ENCODE measurements at regions not wholly inside any gene's neighbourhood (a gene's known extent, or its start where the extent isn't known, plus 50 kb on each side); places are given as distances from the start of the nearest gene placed in this dataset.

GRCh38 chr16:64809876-64810629 lies 311.8 kb downstream of the CDH11 start:
- DNase-seq (ENCODE audit: extremely low spot score, unreplicated experiment): no peak
- no peaks in the 10 kb centered on the region for H3K36me3 Mint-ChIP-seq (ENCODE audit: unreplicated experiment)
- TF ChIP-seq, protein P1, sequence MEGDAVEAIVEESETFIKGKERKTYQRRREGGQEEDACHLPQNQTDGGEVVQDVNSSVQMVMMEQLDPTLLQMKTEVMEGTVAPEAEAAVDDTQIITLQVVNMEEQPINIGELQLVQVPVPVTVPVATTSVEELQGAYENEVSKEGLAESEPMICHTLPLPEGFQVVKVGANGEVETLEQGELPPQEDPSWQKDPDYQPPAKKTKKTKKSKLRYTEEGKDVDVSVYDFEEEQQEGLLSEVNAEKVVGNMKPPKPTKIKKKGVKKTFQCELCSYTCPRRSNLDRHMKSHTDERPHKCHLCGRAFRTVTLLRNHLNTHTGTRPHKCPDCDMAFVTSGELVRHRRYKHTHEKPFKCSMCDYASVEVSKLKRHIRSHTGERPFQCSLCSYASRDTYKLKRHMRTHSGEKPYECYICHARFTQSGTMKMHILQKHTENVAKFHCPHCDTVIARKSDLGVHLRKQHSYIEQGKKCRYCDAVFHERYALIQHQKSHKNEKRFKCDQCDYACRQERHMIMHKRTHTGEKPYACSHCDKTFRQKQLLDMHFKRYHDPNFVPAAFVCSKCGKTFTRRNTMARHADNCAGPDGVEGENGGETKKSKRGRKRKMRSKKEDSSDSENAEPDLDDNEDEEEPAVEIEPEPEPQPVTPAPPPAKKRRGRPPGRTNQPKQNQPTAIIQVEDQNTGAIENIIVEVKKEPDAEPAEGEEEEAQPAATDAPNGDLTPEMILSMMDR (IDR thresholded peaks at IDR 0.05): no peak
- H3K27me3 Mint-ChIP-seq (ENCODE audit: unreplicated experiment): no peaks in the 10 kb centered on the region
- no peak overlapping the region for H3K4me3 Mint-ChIP-seq (ENCODE audit: unreplicated experiment)
- no peaks in the 10 kb centered on the region for H3K9me3 Mint-ChIP-seq (ENCODE audit: unreplicated experiment)
- peaks cover 5% of the 10 kb centered on the region for H3K4me1 Mint-ChIP-seq (ENCODE audit: unreplicated experiment)
- no peak overlapping the region for H3K27ac Mint-ChIP-seq (ENCODE audit: unreplicated experiment)

DNA sequence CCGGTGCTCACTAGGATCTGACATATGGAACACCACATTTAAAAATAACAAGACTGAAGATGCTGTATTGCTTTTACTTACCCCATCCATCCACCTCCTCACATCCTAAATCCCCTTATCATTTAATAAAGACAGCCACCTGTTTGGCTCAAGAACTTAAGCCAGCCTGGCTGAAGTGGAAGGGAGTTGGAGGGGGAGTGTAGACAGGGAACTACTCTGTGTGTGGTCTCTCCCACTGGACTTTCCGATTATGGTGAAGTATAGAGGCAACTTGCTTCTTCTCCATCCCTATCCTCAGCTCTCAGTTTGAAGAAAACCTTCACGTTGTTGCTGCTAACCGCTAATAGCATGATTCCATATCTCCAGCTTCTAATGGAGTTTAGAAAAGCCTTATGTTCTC lies 313.4 kb downstream of the CDH11 start:
- Mint-ChIP-seq H3K36me3 (ENCODE audit: unreplicated experiment) (no peaks in the 10 kb centered on the region), H3K27me3 (ENCODE audit: unreplicated experiment) (no peaks in the 10 kb centered on the region), H3K27ac (ENCODE audit: unreplicated experiment) (no peak overlapping the region), H3K9me3 (ENCODE audit: unreplicated experiment) (no peaks in the 10 kb centered on the region), H3K4me3 (ENCODE audit: unreplicated experiment) (no peak overlapping the region), H3K4me1 (ENCODE audit: unreplicated experiment) (peaks cover 5% of the 10 kb centered on the region)
- TF ChIP-seq, protein P1 (IDR thresholded peaks at IDR 0.05): no peak
- no peak for DNase-seq (ENCODE audit: extremely low spot score, unreplicated experiment)

- Mint-ChIP-seq H3K9me3 (ENCODE audit: unreplicated experiment) (no peaks in the 10 kb centered on the region), H3K36me3 (ENCODE audit: unreplicated experiment) (no peaks in the 10 kb centered on the region), H3K4me3 (ENCODE audit: unreplicated experiment) (no peak overlapping the region), H3K4me1 (ENCODE audit: unreplicated experiment) (peaks cover 2% of the 10 kb centered on the region), H3K27me3 (ENCODE audit: unreplicated experiment) (no peaks in the 10 kb centered on the region), H3K27ac (ENCODE audit: unreplicated experiment) (no peak overlapping the region)
- TF ChIP-seq, protein P1 (IDR thresholded peaks at IDR 0.05): no peak
- no peak for DNase-seq (ENCODE audit: extremely low spot score, unreplicated experiment)
Observed at GRCh38 chr16:64791756-64792155, 330.1 kb downstream of the CDH11 start.

DNA sequence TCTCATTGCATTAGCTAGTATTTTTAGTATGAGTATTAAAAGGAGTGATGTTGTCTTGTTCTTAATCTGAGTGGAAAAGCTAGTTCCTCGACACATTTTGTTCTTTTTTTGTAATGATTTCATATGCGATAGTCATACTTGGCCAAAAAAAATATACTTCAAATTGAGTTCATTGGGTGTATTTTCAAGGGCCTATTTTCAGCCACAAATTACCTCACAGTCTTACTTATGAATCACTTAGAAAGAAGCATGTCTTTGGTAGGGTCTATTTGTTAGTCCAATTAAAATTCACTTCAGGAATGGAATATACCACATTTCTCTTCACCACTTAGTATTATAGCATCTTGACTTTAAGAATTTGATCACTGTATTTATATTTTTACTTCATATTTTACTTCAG lies 337.2 kb downstream of the CDH11 start:
- Mint-ChIP-seq H3K4me3 (ENCODE audit: unreplicated experiment) (no peak overlapping the region), H3K27me3 (ENCODE audit: unreplicated experiment) (no peaks in the 10 kb centered on the region), H3K4me1 (ENCODE audit: unreplicated experiment) (no peaks in the 10 kb centered on the region), H3K27ac (ENCODE audit: unreplicated experiment) (no peak overlapping the region), H3K9me3 (ENCODE audit: unreplicated experiment) (peaks cover 9% of the 10 kb centered on the region), H3K36me3 (ENCODE audit: unreplicated experiment) (no peaks in the 10 kb centered on the region)
- TF ChIP-seq, protein P1 (IDR thresholded peaks at IDR 0.05): no peak
- DNase-seq (ENCODE audit: extremely low spot score, unreplicated experiment): no peak

- TF ChIP-seq, protein P1 (IDR thresholded peaks at IDR 0.05): no peak
- DNase-seq (ENCODE audit: extremely low spot score, unreplicated experiment): no peak
- Mint-ChIP-seq H3K9me3 (ENCODE audit: unreplicated experiment) (peaks cover 9% of the 10 kb centered on the region), H3K4me1 (ENCODE audit: unreplicated experiment) (no peaks in the 10 kb centered on the region), H3K27me3 (ENCODE audit: unreplicated experiment) (no peaks in the 10 kb centered on the region), H3K27ac (ENCODE audit: unreplicated experiment) (no peak overlapping the region), H3K36me3 (ENCODE audit: unreplicated experiment) (no peaks in the 10 kb centered on the region), H3K4me3 (ENCODE audit: unreplicated experiment) (no peak overlapping the region)
Observed at GRCh38 chr16:64782484-64782883, 339.4 kb downstream of the CDH11 start.
